ENCODE measurements at regions not wholly inside any gene's neighbourhood (a gene's known extent, or its start where the extent isn't known, plus 50 kb on each side); places are given as distances from the start of the nearest gene placed in this dataset.
"Not testable (repeated sequence)": the region's sequence is repeated elsewhere in the genome, so short reads cannot be mapped to it uniquely, and the experiment has no call there.

- no peak for DNase-seq
Observed at GRCh38 chr6:82118150-82118562, 129.4 kb downstream of the IBTK start.

DNA sequence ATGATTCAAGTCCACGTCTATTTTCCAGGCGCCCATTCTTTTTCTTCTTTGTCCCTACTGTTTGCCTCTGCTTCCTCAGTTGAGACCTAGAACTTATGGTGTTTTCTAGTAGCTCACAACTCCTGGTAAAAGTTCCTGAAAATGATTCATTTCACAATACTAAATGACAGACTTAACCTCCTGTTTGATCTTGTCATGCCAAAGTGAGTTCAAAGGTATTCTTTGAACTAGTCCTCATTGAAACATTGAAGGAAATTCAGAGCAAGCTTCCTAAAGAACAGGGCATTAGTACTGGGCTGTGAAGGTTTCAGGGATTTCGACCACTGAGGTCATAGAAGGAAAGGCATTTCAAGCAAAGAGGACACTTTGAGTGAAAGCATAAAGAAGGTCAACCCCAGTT is 132.8 kb downstream of the IBTK start:
- DNase-seq: no peak

DNA sequence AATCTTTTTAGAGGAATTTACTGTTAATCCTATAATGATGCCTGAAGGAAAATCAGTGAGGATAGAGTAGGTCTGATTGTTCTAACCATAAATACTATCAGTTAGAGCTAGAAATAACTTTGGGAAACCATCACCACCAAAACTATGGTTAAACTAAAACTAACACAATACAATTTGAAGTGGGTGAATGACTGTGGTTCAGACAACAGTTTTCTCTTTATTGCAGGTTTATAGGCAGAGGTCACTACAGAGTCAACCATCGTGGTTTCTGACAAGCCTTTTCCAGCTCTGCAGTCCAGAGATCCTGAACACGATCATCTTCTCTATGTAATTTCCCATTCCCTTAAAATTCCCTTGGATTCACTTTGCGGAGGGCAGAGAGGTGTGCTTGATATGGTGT is 134.3 kb downstream of the IBTK start:
- DNase-seq: no peak

DNA sequence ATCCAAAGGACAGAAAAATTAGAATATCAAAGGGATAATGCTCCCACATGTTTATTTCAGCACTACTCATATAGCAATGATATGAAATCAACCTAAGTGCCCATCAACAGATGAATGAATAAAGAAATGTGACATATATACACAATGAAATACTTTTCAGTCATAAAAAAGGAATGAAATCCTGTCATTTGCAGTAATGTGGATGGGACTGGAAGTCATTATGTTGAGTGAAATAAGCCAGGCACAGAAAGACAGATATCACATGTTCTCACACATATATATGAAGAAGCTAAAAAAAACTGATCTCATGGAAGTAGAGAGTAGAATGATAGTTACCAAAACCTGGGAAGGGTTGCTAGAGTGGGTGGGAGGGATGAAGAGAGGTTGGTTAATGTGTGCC is 135.7 kb downstream of the IBTK start:
- no peak for DNase-seq

DNA sequence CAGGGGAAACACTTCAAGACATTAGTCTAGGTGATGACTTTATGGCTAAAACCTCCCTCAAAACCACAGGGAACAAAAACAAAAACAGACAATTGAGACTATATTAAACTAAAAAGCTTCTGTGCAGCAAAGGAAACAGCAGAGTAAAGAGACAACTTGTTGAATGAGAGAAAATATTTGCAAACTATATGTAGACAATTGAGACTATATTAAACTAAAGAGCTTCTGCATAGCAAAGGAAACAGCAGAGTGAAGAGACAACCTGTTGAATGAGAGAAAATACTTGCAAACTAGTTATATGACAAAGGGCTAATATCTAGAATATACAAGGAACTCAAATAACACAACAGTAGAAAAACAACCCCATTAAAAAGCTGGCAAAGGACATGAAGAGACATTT is 136.4 kb downstream of the IBTK start:
- no peak for DNase-seq

GRCh38 chr6:82103171-82103570 is 144.4 kb downstream of the IBTK start:
- not testable (repeated sequence) for DNase-seq

DNA sequence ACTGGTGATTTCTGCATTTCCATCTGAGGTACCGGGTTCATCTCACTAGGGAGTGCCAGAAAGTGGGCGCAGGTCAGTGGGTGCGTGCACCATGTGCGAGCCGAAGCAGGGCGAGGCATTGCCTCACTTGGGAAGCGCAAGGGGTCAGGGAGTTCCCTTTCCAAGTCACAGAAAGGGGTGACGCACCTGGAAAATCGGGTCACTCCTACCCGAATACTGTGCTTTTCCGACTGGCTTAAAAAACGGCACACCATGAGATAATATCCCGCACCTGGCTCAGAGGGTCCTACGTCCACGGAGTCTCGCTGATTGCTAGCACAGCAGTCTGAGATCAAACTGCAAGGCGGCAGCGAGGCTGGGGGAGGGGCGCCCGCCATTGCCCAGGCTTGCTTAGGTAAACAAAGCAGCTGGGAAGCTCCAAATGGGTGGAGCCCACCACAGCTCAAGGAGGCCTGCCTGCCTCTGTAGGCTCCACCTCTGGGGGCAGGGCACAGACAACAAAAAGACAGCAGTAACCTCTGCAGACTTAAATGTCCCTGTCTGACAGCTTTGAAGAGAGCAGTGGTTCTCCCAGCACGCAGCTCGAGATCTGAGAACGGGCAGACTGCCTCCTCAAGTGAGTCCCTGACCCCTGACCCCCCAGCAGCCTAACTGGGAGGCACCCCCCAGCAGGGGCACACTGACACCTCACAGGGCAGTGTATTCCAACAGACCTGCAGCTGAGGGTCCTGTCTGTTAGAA is 146.0 kb downstream of the IBTK start:
- peak; percentile 41 for DNase-seq

- not testable (repeated sequence) for DNase-seq
Observed at GRCh38 chr6:82100763-82101162, 146.8 kb downstream of the IBTK start.

GRCh38 chr6:82097676-82098075 is 149.9 kb downstream of the IBTK start:
- DNase-seq: no peak

- no peak for DNase-seq
Observed at GRCh38 chr6:82095091-82095490, 152.5 kb downstream of the IBTK start.

- DNase-seq: no peak
Observed at GRCh38 chr6:82094166-82094806, 153.3 kb downstream of the IBTK start.

- DNase-seq: peak; percentile 27
Observed at GRCh38 chr6:82088978-82089771, 158.4 kb downstream of the IBTK start.

GRCh38 chr6:82086944-82087343 is 160.6 kb downstream of the IBTK start:
- no peak for DNase-seq

GRCh38 chr6:82085701-82086100 is 161.8 kb downstream of the IBTK start:
- no peak for DNase-seq

- DNase-seq: no peak
Observed at GRCh38 chr6:82084324-82084920, 163.1 kb downstream of the IBTK start.

- no peak for DNase-seq
Observed at GRCh38 chr6:82083646-82084045, 163.9 kb downstream of the IBTK start.

- peak; percentile 19 for DNase-seq
Observed at GRCh38 chr6:82080767-82081166, 166.8 kb downstream of the IBTK start.

- no peak for DNase-seq
Observed at GRCh38 chr6:82078286-82078908, 169.1 kb downstream of the IBTK start.

- DNase-seq: no peak
Observed at GRCh38 chr6:82076916-82077315, 170.6 kb downstream of the IBTK start.

DNA sequence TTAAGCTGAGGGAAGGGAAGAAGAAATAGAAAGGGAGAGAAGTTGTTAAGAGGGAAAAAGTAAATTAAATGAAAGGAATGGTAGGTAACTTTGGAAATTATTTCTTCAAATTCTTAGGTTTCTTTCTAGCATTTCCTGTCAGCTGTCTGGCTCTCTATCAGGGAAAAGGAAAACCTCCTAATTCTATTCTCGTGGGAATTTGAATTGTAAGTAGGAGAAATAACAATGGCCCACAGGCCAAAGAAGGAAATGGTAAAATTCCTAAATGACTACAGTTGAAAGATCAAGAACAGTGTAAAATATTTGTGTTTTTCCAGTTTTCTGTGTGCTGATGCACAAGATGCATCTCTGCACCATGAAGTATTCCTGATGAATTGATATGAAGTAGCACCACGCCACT is 173.0 kb downstream of the IBTK start:
- DNase-seq: no peak

DNA sequence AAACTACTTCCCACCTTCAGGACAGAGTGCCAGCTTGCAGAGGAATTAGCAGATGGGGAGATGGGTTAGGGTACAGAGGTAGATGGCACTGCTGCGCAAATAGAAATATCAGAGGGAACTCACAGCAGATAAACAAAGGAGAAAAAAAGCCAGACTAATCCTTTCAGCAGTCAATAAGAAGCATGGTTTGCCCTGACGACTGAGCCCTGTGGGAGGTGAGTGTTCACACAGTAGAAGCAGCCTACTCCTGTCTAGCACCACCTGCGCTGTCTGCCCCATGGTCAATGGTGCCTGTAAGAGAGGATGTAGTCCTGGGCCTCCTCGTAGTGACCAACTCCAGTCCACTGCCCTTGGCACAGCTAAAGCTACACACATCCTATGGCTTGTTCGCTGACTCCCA is 174.1 kb downstream of the IBTK start:
- peak; percentile 63 for DNase-seq

DNA sequence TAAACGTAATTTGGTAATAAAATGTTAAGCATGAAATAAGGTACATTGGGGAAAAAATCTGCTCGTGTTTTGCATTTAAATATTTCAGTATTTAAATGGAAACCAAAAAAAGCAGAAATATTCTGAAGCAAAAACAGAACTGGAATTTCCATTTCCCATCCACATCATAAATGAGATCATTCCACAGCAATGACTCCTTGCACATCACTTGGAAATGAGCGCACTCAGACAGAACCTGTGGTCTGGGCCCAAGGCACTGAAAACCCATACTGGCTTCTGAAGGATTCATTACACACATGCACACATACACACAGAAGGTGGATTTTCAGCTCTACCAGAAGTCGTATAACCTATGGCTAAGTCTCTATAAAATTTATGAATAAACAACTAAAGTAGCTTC is 174.8 kb downstream of the IBTK start:
- DNase-seq: peak; percentile 37

DNA sequence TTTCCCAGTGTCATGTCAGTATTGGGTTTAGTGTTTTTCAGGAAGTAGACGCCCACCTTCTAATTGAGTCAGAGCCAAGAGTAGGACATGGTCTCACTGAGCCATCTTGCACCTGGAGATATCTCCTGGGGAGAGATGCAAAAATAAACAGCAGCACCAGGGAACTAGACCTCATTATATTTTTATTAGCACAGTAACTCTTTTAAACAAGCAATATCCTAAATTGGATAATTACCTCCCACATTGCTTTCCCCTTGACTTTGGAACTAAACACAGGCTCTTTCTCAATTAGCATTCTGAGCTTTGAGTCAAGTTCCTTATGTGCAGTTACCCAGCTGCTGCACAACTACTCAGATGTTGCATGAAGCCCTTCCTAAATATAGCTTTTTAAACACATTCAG is 175.4 kb downstream of the IBTK start:
- peak; percentile 85 for DNase-seq

All from NCI-H2171 treated with DMSO at 0.1 percent for 48 hours (cell line).